ENCODE measurements at regions not wholly inside any gene's neighbourhood (a gene's known extent, or its start where the extent isn't known, plus 50 kb on each side); places are given as distances from the start of the nearest gene placed in this dataset.

DNA sequence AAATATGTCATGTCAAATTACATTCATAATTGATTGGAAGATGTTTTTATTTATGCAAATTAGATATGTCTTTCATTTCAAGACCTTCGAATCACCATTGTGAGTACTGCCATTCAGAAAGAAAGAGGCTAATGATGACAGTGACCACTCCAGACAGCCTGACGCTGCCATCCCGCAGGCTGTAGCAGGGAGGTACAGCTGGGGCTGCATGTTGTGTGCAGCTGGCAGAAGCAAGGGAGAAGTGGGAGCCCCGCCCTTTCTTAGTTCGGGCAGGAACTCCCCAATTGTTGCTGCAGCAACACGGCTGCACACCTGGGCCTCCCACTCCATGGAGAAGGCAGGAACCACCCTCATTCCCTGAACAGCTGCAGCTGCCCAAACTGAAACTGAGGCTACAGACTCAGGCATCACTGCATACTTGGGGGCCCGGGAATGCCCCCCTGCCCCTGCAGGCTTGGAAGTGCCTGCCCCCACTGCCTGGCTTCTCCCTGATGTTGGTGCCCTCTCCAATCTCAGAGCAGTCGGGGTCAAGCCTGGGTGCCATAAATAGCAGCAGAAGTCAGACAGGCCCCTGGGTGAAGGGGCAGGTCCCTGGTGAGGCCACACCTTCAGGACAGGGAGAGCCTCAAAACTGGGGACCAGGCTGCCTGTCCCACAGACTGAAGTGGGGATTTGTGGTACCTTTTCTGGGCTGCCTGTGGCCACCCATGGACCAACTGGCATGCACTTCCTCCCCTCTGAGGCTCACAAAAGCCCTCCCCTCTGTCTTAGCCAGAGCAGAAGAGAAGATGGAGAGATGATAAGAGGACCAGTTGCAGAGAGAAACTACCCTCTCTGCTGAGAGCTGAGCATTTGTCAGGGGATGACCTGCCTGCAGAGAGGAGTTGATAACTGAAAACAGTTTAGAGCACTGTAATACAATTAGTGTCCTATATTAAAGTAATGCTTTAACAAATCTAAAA is 964.6 kb downstream of the SI start:
- CTCF ChIA-PET, result no interaction called here
- FAIRE-seq, result no peak
- no peak overlapping the region for H3K4me3 ChIP-seq (replicated peaks in 1 of 3; ENCODE audit: insufficient read depth in 1 of 3, low read depth in 1 of 3, low read length in 3 of 3)
- POLR2A ChIA-PET, result no interaction called here
- TF ChIP-seq POLR2A (IDR thresholded peaks at IDR 0.05; ENCODE audit: low read depth, low read length) (no peak), FOS (IDR thresholded peaks at IDR 0.05; ENCODE audit: borderline replicate concordance, insufficient read depth, low read length) (no peak), POLR2AphosphoS5 (IDR thresholded peaks at IDR 0.05; ENCODE audit: insufficient read depth, low read depth, low read length) (no peak), MYC (IDR thresholded peaks at IDR 0.05; ENCODE audit: low read depth, low read length) (no peak), JUN (IDR thresholded peaks at IDR 0.05; ENCODE audit: borderline replicate concordance, insufficient read depth, insufficient read length, low read depth) (no peak)
- TF ChIP-seq, protein P1, sequence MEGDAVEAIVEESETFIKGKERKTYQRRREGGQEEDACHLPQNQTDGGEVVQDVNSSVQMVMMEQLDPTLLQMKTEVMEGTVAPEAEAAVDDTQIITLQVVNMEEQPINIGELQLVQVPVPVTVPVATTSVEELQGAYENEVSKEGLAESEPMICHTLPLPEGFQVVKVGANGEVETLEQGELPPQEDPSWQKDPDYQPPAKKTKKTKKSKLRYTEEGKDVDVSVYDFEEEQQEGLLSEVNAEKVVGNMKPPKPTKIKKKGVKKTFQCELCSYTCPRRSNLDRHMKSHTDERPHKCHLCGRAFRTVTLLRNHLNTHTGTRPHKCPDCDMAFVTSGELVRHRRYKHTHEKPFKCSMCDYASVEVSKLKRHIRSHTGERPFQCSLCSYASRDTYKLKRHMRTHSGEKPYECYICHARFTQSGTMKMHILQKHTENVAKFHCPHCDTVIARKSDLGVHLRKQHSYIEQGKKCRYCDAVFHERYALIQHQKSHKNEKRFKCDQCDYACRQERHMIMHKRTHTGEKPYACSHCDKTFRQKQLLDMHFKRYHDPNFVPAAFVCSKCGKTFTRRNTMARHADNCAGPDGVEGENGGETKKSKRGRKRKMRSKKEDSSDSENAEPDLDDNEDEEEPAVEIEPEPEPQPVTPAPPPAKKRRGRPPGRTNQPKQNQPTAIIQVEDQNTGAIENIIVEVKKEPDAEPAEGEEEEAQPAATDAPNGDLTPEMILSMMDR (IDR thresholded peaks at IDR 0.05; ENCODE audit: extremely low read depth in 1 of 2, insufficient read depth in 1 of 2, low read depth in 1 of 2, low read length in 2 of 2), result no peak
- TF ChIP-seq, protein P2, sequence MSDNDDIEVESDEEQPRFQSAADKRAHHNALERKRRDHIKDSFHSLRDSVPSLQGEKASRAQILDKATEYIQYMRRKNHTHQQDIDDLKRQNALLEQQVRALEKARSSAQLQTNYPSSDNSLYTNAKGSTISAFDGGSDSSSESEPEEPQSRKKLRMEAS (IDR thresholded peaks at IDR 0.05; ENCODE audit: insufficient read depth, insufficient read length), result no peak
- dilution Hi-C loops (cut with MboI; ENCODE audit: extremely low pct_ligation_motif_present, low sequenced_read_pairs) (no loop called here), intact Hi-C loops (cut with micrococcal nuclease) (no loop called here)
- no peak overlapping the region for H3K4me2 ChIP-seq (ENCODE audit: insufficient read depth, low read length)
- no peaks in the 10 kb centered on the region for H3K4me1 ChIP-seq (ENCODE audit: control insufficient read depth, extremely low read depth, insufficient read depth, low read length)
- H3K9me1 ChIP-seq (replicated peaks; ENCODE audit: control insufficient read depth, extremely low read depth, insufficient read depth, low read length), result no peaks in the 10 kb centered on the region
- no peak overlapping the region for H3K9ac ChIP-seq (replicated peaks; ENCODE audit: extremely low read depth, insufficient read depth, low read length)
- H3K79me2 ChIP-seq (ENCODE audit: control insufficient read depth, insufficient read depth, low read length), result no peaks in the 10 kb centered on the region
- H2AFZ ChIP-seq (ENCODE audit: low read depth, low read length), result no peak overlapping the region
- no peaks in the 10 kb centered on the region for H3K9me3 ChIP-seq (replicated peaks; ENCODE audit: control insufficient read depth, insufficient read depth, low read length)
- no peaks in the 10 kb centered on the region for H4K20me1 ChIP-seq (replicated peaks; ENCODE audit: control insufficient read depth, extremely low read depth, insufficient read depth, low read length)
- BruUV-seq (replicated peaks), result no TSS peak
- no peak overlapping the region for H3K27ac ChIP-seq (ENCODE audit: insufficient read depth, low read depth, low read length)
- H3K36me3 ChIP-seq (ENCODE audit: control insufficient read depth in 2 of 2, extremely low read depth in 1 of 2, insufficient read depth in 2 of 2, low read length in 2 of 2), result no peaks in the 10 kb centered on the region
- H3K27me3 ChIP-seq (ENCODE audit: control insufficient read depth in 2 of 2, insufficient read depth in 2 of 2, low read length in 2 of 2), result no peaks in the 10 kb centered on the region
- DNase-seq (ENCODE audit: low read depth, low spot score), result no peak

Measured in endothelial cell of umbilical vein (primary cell).